IPS-18a (cell line): ENCODE measurements at regions not wholly inside any gene's neighbourhood (a gene's known extent, or its start where the extent isn't known, plus 50 kb on each side); places are given as distances from the start of the nearest gene placed in this dataset.

Experiments
- H3K27ac ChIP-seq: one replicate; pipeline ENCODE4 v1.5.1; 2013; ENCODE audit warnings: low read length
- H3K27me3 ChIP-seq: one replicate; pipeline ENCODE4 v1.6.1; 2013; ENCODE audit warnings: mild to moderate bottlenecking, low read length; ENCODE audit not compliant: control insufficient read depth, insufficient read depth
- H3K36me3 ChIP-seq: one replicate; pipeline ENCODE4 v1.6.1; 2013; ENCODE audit warnings: low read depth, low read length; ENCODE audit not compliant: control insufficient read depth
- H3K4me1 ChIP-seq: one replicate; pipeline ENCODE4 v1.6.1; 2013; ENCODE audit warnings: low read depth, low read length; ENCODE audit not compliant: control insufficient read depth
- H3K4me3 ChIP-seq: one replicate; pipeline ENCODE4 v1.5.1; 2013; ENCODE audit warnings: low read length
- H3K9ac ChIP-seq: one replicate; pipeline ENCODE4 v1.6.1; 2013; ENCODE audit warnings: mild to moderate bottlenecking, low read length, moderate library complexity
- H3K9me3 ChIP-seq: one replicate; pipeline ENCODE4 v1.6.1; 2013; ENCODE audit warnings: low read depth, low read length; ENCODE audit not compliant: control insufficient read depth

GRCh38 chr5:82655078-82655477 is 376.9 kb upstream of the RPS23 start:
- no peaks in the 10 kb centered on the region for H3K4me1 ChIP-seq
- H3K27me3 ChIP-seq: no peaks in the 10 kb centered on the region
- H3K36me3 ChIP-seq: no peaks in the 10 kb centered on the region
- H3K27ac ChIP-seq: no peak overlapping the region
- H3K9me3 ChIP-seq: no peaks in the 10 kb centered on the region
- H3K4me3 ChIP-seq: no peak overlapping the region
- H3K9ac ChIP-seq: no peak overlapping the region

GRCh38 chr5:82649943-82650342 is 371.8 kb upstream of the RPS23 start:
- Histone ChIP-seq H3K27ac (no peak overlapping the region), H3K4me3 (no peak overlapping the region), H3K4me1 (no peaks in the 10 kb centered on the region), H3K27me3 (no peaks in the 10 kb centered on the region), H3K36me3 (no peaks in the 10 kb centered on the region), H3K9me3 (no peaks in the 10 kb centered on the region), H3K9ac (no peak overlapping the region)

GRCh38 chr5:82644766-82645165 is 366.6 kb upstream of the RPS23 start:
- no peaks in the 10 kb centered on the region for H3K36me3 ChIP-seq

GRCh38 chr5:82644229-82644628 is 366.1 kb upstream of the RPS23 start:
- Histone ChIP-seq H3K27me3 (no peaks in the 10 kb centered on the region), H3K9ac (no peak overlapping the region), H3K36me3 (no peaks in the 10 kb centered on the region), H3K4me1 (peaks cover 7% of the 10 kb centered on the region), H3K27ac (no peak overlapping the region), H3K9me3 (no peaks in the 10 kb centered on the region), H3K4me3 (no peak overlapping the region)

More at GRCh38 chr5:82644766-82645165, 366.6 kb upstream of the RPS23 start:
- Histone ChIP-seq H3K4me1 (peaks cover 1% of the 10 kb centered on the region), H3K27me3 (no peaks in the 10 kb centered on the region), H3K4me3 (no peak overlapping the region), H3K27ac (no peak overlapping the region), H3K9me3 (no peaks in the 10 kb centered on the region), H3K9ac (no peak overlapping the region)

- Histone ChIP-seq H3K9me3 (no peaks in the 10 kb centered on the region), H3K27me3 (no peaks in the 10 kb centered on the region), H3K27ac (no peak overlapping the region), H3K4me3 (no peak overlapping the region), H3K36me3 (no peaks in the 10 kb centered on the region), H3K4me1 (peaks cover 11% of the 10 kb centered on the region), H3K9ac (no peak overlapping the region)
Measured at GRCh38 chr5:82642313-82642712, 364.2 kb upstream of the RPS23 start.

GRCh38 chr5:82641331-82642003 is 363.3 kb upstream of the RPS23 start:
- H3K4me1 ChIP-seq: peaks cover 11% of the 10 kb centered on the region
- no peak overlapping the region for H3K27ac ChIP-seq
- H3K9me3 ChIP-seq: no peaks in the 10 kb centered on the region
- H3K36me3 ChIP-seq: no peaks in the 10 kb centered on the region
- no peak overlapping the region for H3K9ac ChIP-seq
- H3K4me3 ChIP-seq: no peak overlapping the region
- H3K27me3 ChIP-seq: no peaks in the 10 kb centered on the region

- H3K4me3 ChIP-seq: no peak overlapping the region
- no peaks in the 10 kb centered on the region for H3K27me3 ChIP-seq
- no peaks in the 10 kb centered on the region for H3K9me3 ChIP-seq
- no peaks in the 10 kb centered on the region for H3K36me3 ChIP-seq
- H3K27ac ChIP-seq: no peak overlapping the region
- no peak overlapping the region for H3K9ac ChIP-seq
- H3K4me1 ChIP-seq: peaks cover 11% of the 10 kb centered on the region
Measured at GRCh38 chr5:82640916-82641315, 362.8 kb upstream of the RPS23 start.

- no peak overlapping the region for H3K9ac ChIP-seq
- no peak overlapping the region for H3K4me3 ChIP-seq
- peaks cover 11% of the 10 kb centered on the region for H3K4me1 ChIP-seq
- no peaks in the 10 kb centered on the region for H3K36me3 ChIP-seq
- H3K27ac ChIP-seq: no peak overlapping the region
- no peaks in the 10 kb centered on the region for H3K27me3 ChIP-seq
- H3K9me3 ChIP-seq: no peaks in the 10 kb centered on the region
Measured at GRCh38 chr5:82639393-82640144, 361.4 kb upstream of the RPS23 start.

- Histone ChIP-seq H3K4me3 (no peak overlapping the region), H3K9ac (no peak overlapping the region), H3K27me3 (no peaks in the 10 kb centered on the region), H3K9me3 (no peaks in the 10 kb centered on the region), H3K27ac (no peak overlapping the region), H3K4me1 (peaks cover 11% of the 10 kb centered on the region), H3K36me3 (no peaks in the 10 kb centered on the region)
Measured at GRCh38 chr5:82636591-82636990, 358.4 kb upstream of the RPS23 start.

GRCh38 chr5:82635561-82636288 is 357.6 kb upstream of the RPS23 start:
- Histone ChIP-seq H3K9ac (no peak overlapping the region), H3K9me3 (no peaks in the 10 kb centered on the region), H3K4me1 (peaks cover 11% of the 10 kb centered on the region), H3K36me3 (no peaks in the 10 kb centered on the region), H3K27me3 (no peaks in the 10 kb centered on the region), H3K4me3 (no peak overlapping the region), H3K27ac (no peak overlapping the region)

- Histone ChIP-seq H3K27ac (no peak overlapping the region), H3K9ac (no peak overlapping the region), H3K9me3 (no peaks in the 10 kb centered on the region), H3K36me3 (no peaks in the 10 kb centered on the region), H3K4me3 (no peak overlapping the region), H3K27me3 (no peaks in the 10 kb centered on the region), H3K4me1 (no peaks in the 10 kb centered on the region)
Measured at GRCh38 chr5:82628364-82628910, 350.3 kb upstream of the RPS23 start.
